GM21717 (cell line): ENCODE measurements at regions not wholly inside any gene's neighbourhood (a gene's known extent, or its start where the extent isn't known, plus 50 kb on each side); places are given as distances from the start of the nearest gene placed in this dataset.

Source experiments
- ATAC-seq: cut with Tn5 transposase; IDR thresholded peaks from one replicate; pipeline ENCODE4 v1.9.1; 2021; ENCODE audit warnings: mild to moderate bottlenecking, moderate library complexity; ENCODE audit not compliant: unreplicated experiment

DNA sequence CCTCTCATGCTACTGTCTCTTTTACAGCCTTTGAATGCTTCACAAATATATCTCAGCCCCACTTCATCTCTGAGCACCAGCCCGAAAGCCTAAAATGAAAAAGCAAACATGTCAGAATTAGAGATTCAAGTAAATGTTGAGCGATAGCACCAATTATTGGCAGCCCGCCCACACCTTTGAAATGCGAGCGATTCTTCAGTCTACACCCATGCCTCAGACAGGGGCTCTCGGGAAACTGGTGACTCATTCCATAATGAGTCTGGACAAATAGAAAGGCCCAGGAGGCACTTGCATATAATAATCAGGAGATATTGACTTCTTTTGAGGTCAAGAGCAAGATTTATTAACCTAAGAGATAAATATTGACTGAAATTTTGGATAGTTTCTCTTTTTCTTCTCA is 487.3 kb upstream of the PTBP2 start:
- ATAC-seq: no peak

DNA sequence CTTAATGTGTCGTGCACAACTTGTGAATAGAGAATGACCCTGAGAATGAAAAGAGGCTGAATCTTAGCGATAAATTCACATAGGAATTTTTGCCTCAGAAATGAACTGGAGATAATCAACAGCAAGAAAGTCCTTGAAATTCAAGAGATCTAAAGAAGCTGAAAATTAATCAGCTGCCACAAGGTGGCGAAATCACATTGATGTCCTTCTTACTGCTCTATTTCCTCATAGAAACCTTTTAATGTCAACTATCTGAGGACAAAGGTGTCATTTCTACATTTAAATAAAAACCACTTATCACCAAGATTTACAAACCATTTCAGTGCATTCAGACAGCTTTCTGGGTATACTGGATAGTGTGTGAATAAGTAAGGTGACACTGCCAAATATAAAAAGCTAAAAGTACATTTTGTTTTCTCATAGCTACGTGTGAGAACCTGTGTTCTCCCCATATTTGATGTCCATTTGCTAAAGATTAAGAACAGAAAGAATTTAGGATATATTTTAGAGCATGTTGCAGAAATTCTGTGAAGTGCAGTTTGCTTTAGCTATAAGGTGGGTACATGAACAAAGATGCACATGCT is 485.3 kb upstream of the PTBP2 start:
- ATAC-seq: no peak

- no peak for ATAC-seq
These were observed 483.2 kb upstream of the PTBP2 start for GRCh38 chr1:96238426-96238825.

GRCh38 chr1:96240438-96240837 is 481.1 kb upstream of the PTBP2 start:
- no peak for ATAC-seq

DNA sequence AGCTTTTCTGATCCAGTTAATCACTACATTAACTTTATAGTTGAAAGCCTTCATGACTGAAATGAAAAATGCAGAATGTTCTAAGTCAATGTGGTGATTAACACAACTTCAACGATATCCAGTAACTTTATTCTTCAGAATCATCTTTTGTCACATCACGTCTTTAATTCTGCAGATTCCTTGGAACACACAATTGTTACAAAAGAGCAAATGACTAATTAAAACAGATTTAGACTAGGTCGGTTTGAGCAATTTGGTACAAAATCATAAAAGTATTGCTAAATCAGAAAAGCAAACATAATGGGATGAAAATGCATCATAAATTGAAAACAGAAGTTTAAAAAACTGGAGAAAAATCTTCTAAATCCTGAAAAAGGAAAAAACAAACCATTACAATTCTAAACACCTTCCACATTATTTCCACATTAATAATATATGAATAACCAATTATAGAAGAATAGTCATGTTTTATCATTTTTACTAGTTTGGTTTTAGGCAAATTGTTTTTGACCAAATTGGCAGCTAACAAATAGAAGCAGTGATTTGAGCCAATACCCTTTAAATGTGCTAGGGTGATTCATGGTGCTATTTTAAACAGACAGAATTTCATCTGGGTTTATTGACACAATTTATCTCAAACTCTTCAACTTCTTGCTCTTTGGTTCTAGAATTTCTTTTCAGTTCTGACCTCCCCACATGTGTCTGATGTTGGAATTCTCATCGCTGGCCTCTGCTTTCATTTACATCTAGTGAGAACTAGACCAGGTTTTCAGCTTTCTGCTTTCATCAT is 468.1 kb upstream of the PTBP2 start:
- ATAC-seq: no peak

GRCh38 chr1:96256130-96256790 is 465.3 kb upstream of the PTBP2 start:
- ATAC-seq: no peak

- ATAC-seq: no peak
These were observed 462.2 kb upstream of the PTBP2 start for GRCh38 chr1:96259399-96259798.

DNA sequence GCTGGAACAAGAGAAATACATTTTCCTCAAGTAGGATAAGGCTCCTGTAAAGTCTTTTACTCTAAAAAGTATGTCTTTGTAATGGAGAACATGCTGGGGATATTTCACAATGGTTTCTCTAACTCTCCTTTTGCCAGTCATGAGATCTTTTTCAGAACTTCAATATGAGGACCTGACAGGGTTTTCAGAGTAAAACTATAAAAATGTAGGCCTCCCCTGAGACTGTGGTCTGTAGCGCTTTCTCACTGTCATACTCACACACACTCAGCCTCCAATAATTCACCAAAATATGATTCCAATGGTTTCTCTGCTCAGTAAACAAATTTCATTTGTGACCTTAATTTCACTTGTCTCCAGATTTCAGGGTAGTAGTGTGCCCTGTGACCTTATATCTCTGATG is 440.1 kb upstream of the PTBP2 start:
- ATAC-seq: no peak

- no peak for ATAC-seq
These were observed 431.6 kb upstream of the PTBP2 start for GRCh38 chr1:96290033-96290432.

DNA sequence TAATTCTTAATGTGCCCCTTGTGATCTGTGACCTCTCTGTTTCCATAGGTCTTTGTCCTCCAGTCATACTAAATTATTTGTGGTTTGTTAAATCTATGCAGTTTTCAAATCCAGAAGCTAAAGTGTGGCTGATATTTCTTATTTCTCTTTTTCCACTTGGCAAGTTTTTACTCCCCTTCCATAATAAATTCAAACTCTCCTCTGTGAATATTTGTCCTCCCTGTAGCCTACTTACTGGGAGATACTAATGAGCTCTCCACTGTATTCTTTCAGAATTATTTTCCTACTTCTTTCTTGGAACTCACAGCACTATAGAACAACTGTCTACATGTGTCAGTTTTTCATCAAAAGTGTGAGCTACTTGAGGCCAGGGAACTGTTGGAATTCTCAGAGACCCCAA is 430.8 kb upstream of the PTBP2 start:
- ATAC-seq: no peak

GRCh38 chr1:96291468-96291867 is 430.1 kb upstream of the PTBP2 start:
- ATAC-seq: no peak

GRCh38 chr1:96292141-96292540 is 429.4 kb upstream of the PTBP2 start:
- no peak for ATAC-seq

DNA sequence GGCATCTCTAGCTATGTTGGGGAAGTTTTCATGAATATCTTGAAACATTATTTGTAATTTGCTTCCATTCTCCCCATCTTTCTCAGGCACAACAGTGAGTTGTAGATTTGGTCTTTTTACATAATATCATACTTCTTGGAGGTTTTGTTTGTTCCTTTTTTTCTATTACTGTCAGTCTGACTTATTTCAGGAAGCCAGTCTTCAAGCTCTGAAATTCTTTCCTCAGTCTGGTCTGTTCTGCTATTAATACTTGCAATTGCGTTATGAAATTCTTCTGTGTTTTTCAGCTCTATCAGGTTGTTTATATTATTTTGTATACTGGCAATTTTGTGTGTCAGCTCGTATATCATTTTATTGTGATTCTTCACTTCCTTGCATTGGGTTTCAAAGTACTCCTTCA is 424.6 kb upstream of the PTBP2 start:
- no peak for ATAC-seq

GRCh38 chr1:96306809-96307560 is 414.6 kb upstream of the PTBP2 start:
- no peak for ATAC-seq

- ATAC-seq: no peak
These were observed 413.3 kb upstream of the PTBP2 start for GRCh38 chr1:96308314-96308713.

GRCh38 chr1:96309783-96310182 is 411.8 kb upstream of the PTBP2 start:
- no peak for ATAC-seq

- ATAC-seq: no peak
These were observed 408.4 kb upstream of the PTBP2 start for GRCh38 chr1:96313216-96313615.

DNA sequence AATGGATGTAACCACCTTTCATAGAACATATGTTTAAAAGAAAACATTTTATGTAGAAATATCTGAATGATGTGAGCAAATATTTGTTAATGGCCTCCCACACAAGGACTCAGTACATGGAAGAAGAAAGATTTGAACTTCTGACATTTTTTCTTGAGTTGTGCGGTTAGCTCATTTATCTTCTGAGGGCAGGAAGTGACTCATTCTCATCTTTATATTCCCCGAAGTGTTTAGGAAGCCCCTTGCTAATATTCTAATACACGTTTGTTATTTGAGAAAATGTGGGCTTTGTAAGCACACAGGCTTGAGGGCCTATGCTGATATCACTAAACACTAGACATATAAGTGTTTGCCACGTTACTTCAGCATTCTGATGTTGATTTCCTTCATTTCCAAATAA is 392.5 kb upstream of the PTBP2 start:
- no peak for ATAC-seq

DNA sequence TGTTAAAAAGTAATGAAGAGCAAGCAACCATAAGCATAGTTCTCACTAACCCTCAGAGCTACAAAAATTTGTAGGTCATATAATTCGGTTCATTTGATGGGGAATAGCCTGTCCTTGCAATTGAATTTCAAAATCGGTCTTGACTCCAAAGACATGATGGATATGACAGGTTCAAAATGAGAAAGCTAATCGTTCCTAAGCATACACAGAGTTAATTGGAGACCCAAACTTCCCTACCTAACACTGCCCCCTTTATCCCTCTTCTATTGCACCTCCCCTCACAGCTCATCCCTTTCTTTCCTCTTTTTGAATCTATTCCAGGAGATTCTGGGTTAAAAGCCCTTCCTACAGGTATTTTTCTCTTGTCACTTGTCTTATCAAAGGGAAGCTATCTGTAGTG is 390.0 kb upstream of the PTBP2 start:
- no peak for ATAC-seq

GRCh38 chr1:96333522-96334235 is 387.9 kb upstream of the PTBP2 start:
- ATAC-seq: no peak

- no peak for ATAC-seq
These were observed 387.4 kb upstream of the PTBP2 start for GRCh38 chr1:96334236-96334557.
